ENCODE measurements at regions not wholly inside any gene's neighbourhood (a gene's known extent, or its start where the extent isn't known, plus 50 kb on each side); places are given as distances from the start of the nearest gene placed in this dataset.
"Not testable (repeated sequence)": the region's sequence is repeated elsewhere in the genome, so short reads cannot be mapped to it uniquely, and the experiment has no call there.

DNA sequence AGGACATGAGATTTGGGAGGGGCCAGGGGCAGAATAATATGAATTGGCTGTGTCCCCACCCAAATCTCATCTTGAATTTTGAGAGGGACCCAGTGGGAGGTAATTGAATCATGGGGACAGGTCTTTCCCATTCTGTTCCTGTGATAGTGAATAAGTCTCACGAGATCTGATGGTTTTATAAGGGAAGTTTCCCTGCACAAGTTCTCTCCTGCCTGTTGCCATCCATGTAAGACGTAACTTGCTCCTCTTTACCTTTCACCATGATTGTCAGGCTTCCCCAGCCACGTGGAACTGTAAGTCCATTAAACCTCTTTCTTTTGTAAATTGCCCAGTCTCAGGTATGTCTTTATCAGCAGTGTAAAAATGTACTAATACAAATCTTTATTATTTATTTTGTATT, 452.8 kb upstream of the MGAT4C start:
- not testable (repeated sequence) for H3K4me3 ChIP-seq (ENCODE audit: low read length); H3K36me3 ChIP-seq (ENCODE audit: control insufficient read depth, insufficient read depth, low read length); H3K27ac ChIP-seq (ENCODE audit: low read depth, low read length); H3K4me1 ChIP-seq (ENCODE audit: control insufficient read depth, insufficient read depth, low read length); H3K9ac ChIP-seq (ENCODE audit: low read length); H3K27me3 ChIP-seq (ENCODE audit: control insufficient read depth, insufficient read depth, low read length)

DNA sequence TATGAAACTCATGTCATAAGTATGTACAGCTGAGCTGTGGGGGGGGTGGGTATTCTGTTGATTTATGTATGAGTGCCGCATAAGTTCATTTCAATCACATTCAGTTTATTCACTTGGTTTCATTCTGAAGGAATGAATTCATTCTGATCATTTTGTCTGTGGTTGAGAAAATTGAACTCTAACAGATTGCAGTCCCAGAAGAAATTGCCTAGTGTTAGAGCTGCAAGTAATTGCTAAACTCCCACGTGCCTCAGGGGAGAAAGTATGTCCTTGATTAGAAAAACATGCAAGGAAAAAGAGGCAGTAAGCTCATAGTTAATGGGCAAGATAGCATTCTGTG, 442.4 kb upstream of the MGAT4C start:
- Histone ChIP-seq H3K27ac (ENCODE audit: low read depth, low read length) (no peak overlapping the region), H3K9ac (ENCODE audit: low read length) (no peak overlapping the region), H3K4me3 (ENCODE audit: low read length) (no peak overlapping the region), H3K4me1 (ENCODE audit: control insufficient read depth, insufficient read depth, low read length) (no peaks in the 10 kb centered on the region), H3K27me3 (ENCODE audit: control insufficient read depth, insufficient read depth, low read length) (no peaks in the 10 kb centered on the region), H3K36me3 (ENCODE audit: control insufficient read depth, insufficient read depth, low read length) (no peaks in the 10 kb centered on the region)

DNA sequence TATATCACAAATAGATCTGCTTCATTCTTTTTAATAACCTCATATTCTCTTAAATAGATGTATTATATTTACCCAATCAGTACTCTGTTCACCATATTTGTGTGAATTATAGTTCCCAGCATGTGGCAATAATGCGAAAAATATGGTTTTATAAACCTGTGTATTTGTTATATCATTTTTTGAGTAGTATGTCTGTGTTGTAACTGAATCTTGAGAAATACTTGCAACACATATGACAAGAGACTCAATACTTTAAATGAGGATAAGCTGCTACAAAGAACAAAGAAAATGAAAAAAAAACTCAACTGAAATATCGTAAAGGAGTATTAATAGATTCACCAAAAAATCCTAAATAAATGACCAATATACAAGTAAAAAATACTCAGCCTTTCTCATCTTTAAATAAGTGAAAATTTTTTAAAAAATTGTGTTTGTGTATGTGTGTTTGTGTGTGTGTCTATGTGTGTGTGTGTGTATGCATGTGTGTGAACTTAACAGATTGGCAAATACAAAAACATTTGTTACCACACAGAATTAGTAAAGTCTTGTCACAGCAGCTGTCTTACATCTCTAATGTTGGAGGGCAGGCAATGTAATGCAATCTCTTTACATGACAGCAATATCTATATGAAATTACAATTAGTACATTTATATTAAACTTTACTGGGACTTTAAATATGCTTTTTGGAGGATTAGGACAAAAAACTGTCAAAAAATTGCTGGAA, 441.9 kb upstream of the MGAT4C start:
- no peaks in the 10 kb centered on the region for H3K27me3 ChIP-seq (ENCODE audit: control insufficient read depth, insufficient read depth, low read length)
- no peak overlapping the region for H3K27ac ChIP-seq (ENCODE audit: low read depth, low read length)
- H3K9ac ChIP-seq (ENCODE audit: low read length): no peak overlapping the region
- H3K4me1 ChIP-seq (ENCODE audit: control insufficient read depth, insufficient read depth, low read length): no peaks in the 10 kb centered on the region
- H3K4me3 ChIP-seq (ENCODE audit: low read length): no peak overlapping the region
- H3K36me3 ChIP-seq (ENCODE audit: control insufficient read depth, insufficient read depth, low read length): no peaks in the 10 kb centered on the region

DNA sequence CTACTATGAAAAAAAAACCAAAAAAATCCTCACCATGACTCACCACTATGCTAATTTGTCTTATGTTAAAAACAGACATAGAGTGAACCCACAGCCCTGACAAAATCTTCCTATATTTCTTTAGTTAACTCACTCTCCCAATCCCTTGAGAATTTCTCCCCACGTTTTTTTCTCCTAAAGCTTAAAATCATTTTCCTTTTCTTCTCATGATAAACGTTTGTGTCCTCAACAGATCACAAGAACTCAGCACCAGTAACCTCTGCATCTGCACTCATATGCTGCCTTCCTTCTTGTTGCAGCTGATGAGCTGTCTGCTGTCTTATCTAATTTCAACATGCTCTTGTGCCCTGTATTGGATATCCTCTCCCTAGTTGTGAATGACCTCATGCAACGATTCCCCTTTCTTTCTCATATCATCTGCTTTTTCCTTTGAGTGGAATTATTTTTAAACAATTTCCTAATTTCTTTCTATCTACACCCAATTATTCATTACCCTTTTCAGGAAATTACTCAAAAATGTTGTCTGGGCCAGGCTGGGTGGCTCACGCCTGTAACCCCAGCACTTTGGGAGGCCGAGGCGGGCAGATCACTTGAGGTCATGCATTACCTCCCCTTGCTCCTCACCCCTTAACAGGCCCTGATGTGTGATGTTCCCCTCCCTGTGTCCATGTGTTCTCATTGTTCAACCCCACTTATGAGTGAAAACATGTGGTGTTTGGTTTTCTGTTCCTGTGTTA, 427.5 kb upstream of the MGAT4C start:
- Histone ChIP-seq H3K36me3 (ENCODE audit: control insufficient read depth, insufficient read depth, low read length) (no peaks in the 10 kb centered on the region), H3K9ac (ENCODE audit: low read length) (no peak overlapping the region), H3K4me3 (ENCODE audit: low read length) (no peak overlapping the region), H3K4me1 (ENCODE audit: control insufficient read depth, insufficient read depth, low read length) (no peaks in the 10 kb centered on the region), H3K27me3 (ENCODE audit: control insufficient read depth, insufficient read depth, low read length) (no peaks in the 10 kb centered on the region), H3K27ac (ENCODE audit: low read depth, low read length) (no peak overlapping the region)

DNA sequence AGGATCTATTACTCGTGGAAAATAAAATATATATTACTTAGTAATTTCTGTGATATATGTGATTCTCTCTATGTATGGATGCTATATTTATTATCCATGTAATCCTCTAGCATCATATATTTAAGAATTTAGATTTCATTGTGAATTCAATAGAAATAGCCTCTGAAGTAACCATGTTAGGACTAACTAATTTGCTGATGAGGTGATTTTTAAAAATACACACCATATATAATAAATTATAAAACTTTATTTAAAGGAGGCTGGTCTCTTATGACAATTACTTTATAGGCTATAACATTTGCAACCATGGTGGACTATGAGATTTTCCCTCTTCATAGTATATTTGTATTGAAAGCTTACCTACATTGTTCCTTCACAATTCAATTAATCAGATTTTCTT, 424.9 kb upstream of the MGAT4C start:
- Histone ChIP-seq H3K27me3 (ENCODE audit: control insufficient read depth, insufficient read depth, low read length) (no peaks in the 10 kb centered on the region), H3K4me3 (ENCODE audit: low read length) (no peak overlapping the region), H3K27ac (ENCODE audit: low read depth, low read length) (no peak overlapping the region), H3K4me1 (ENCODE audit: control insufficient read depth, insufficient read depth, low read length) (no peaks in the 10 kb centered on the region), H3K36me3 (ENCODE audit: control insufficient read depth, insufficient read depth, low read length) (no peaks in the 10 kb centered on the region), H3K9ac (ENCODE audit: low read length) (no peak overlapping the region)

DNA sequence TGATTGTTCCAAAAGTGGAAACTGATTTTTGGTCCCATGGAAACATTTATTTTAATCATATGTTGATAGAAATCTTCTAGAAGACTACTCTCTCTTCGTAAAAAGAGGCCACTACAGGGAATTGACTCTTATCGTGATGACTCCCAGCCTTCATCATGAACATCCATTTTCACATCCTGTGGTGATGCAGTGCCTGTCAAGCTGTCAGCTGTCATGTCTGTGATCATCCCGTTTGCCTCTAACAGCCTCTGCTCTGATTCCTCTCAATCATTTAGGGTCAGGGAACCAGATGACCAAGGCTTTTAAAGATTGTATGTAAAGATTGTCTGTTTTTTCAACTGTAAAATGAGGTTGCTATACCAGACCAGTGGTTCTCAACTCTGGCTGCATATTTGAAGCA, 419.0 kb upstream of the MGAT4C start:
- no peaks in the 10 kb centered on the region for H3K27me3 ChIP-seq (ENCODE audit: control insufficient read depth, insufficient read depth, low read length)
- no peak overlapping the region for H3K27ac ChIP-seq (ENCODE audit: low read depth, low read length)
- H3K9ac ChIP-seq (ENCODE audit: low read length): no peak overlapping the region
- no peaks in the 10 kb centered on the region for H3K36me3 ChIP-seq (ENCODE audit: control insufficient read depth, insufficient read depth, low read length)
- H3K4me3 ChIP-seq (ENCODE audit: low read length): no peak overlapping the region
- H3K4me1 ChIP-seq (ENCODE audit: control insufficient read depth, insufficient read depth, low read length): no peaks in the 10 kb centered on the region

DNA sequence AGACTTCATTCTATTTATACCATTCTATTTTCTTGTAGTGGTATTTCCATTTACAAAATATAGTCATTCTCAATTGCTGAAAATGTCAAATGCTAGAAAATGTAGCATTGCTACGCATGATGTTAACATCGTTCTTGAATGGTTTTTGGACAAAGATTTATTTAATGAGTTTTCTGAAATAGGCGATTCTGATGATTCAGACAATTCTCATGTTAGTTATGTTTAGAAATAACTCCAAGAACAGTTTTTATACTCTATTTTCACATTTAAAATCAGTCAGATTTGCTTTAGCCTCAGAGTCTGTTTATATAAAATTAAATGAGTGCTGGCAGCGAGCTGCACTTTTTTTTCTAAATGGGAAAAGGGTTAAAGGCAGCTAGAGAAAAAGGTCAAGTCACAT, 414.8 kb upstream of the MGAT4C start:
- H3K9ac ChIP-seq (ENCODE audit: low read length): no peak overlapping the region
- H3K36me3 ChIP-seq (ENCODE audit: control insufficient read depth, insufficient read depth, low read length): no peaks in the 10 kb centered on the region
- no peak overlapping the region for H3K4me3 ChIP-seq (ENCODE audit: low read length)
- no peak overlapping the region for H3K27ac ChIP-seq (ENCODE audit: low read depth, low read length)
- H3K4me1 ChIP-seq (ENCODE audit: control insufficient read depth, insufficient read depth, low read length): no peaks in the 10 kb centered on the region
- no peaks in the 10 kb centered on the region for H3K27me3 ChIP-seq (ENCODE audit: control insufficient read depth, insufficient read depth, low read length)

DNA sequence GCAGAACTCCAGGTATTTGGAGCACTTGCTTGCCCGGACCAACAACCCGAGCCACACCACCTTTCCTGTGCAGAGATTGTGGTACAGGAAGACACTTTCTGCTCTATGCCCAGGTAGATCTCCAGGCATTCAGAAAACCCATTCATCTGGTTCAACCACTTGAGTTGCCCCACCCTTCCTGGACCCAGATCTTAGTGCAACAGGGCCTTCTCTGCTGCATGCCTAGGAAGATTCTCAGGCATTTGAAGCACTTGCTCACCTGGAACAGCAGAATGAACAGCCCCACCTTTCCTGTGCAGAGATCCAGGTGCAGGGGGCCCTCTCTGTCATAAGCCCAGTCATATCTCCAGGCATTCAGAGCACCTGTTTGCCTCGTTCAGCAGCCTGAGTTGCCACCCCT, 412.8 kb upstream of the MGAT4C start:
- H3K36me3 ChIP-seq (ENCODE audit: control insufficient read depth, insufficient read depth, low read length): no peaks in the 10 kb centered on the region
- no peak overlapping the region for H3K27ac ChIP-seq (ENCODE audit: low read depth, low read length)
- no peak overlapping the region for H3K9ac ChIP-seq (ENCODE audit: low read length)
- no peak overlapping the region for H3K4me3 ChIP-seq (ENCODE audit: low read length)
- no peaks in the 10 kb centered on the region for H3K4me1 ChIP-seq (ENCODE audit: control insufficient read depth, insufficient read depth, low read length)
- H3K27me3 ChIP-seq (ENCODE audit: control insufficient read depth, insufficient read depth, low read length): no peaks in the 10 kb centered on the region

DNA sequence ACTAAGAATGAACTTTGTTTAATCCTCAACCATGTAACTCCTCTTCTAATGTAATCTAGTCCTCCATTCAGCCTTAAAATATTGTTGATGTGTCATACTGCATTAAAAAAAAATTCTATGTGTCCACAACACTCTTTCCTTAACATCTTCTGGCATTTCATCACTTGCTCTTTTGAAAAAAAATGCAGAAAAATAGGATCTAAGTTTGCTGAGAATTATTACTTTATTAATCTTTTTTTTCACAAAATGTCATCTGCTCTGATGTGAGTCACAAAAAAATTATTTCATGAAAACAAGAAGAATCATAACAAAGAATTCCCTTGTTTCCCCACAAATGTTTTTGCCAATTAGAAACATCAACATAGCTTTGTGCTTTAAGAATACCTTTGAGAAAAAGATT, 410.1 kb upstream of the MGAT4C start:
- no peaks in the 10 kb centered on the region for H3K27me3 ChIP-seq (ENCODE audit: control insufficient read depth, insufficient read depth, low read length)
- no peak overlapping the region for H3K9ac ChIP-seq (ENCODE audit: low read length)
- H3K27ac ChIP-seq (ENCODE audit: low read depth, low read length): no peak overlapping the region
- H3K4me3 ChIP-seq (ENCODE audit: low read length): no peak overlapping the region
- no peaks in the 10 kb centered on the region for H3K4me1 ChIP-seq (ENCODE audit: control insufficient read depth, insufficient read depth, low read length)
- no peaks in the 10 kb centered on the region for H3K36me3 ChIP-seq (ENCODE audit: control insufficient read depth, insufficient read depth, low read length)

DNA sequence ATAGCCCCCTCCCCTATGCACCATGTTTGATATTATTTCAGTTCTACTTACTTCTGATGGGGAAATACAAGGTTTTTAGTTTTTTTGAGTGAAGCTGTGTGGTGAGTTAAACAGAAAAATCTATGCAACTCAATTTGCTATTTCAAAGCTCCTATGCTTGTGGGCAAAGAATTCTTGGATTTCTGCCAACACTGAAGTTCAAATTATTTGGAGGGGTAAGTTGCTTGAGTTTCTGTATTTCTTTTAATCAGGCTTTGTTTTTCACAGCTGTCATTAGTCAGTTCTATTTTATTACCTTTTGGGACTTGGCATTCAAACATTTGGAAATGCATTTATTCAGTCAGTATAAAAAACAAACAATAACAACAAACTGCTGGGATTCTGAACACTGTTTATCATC, 407.5 kb upstream of the MGAT4C start:
- H3K4me3 ChIP-seq (ENCODE audit: low read length): no peak overlapping the region
- no peaks in the 10 kb centered on the region for H3K36me3 ChIP-seq (ENCODE audit: control insufficient read depth, insufficient read depth, low read length)
- H3K27me3 ChIP-seq (ENCODE audit: control insufficient read depth, insufficient read depth, low read length): no peaks in the 10 kb centered on the region
- H3K27ac ChIP-seq (ENCODE audit: low read depth, low read length): no peak overlapping the region
- H3K4me1 ChIP-seq (ENCODE audit: control insufficient read depth, insufficient read depth, low read length): no peaks in the 10 kb centered on the region
- H3K9ac ChIP-seq (ENCODE audit: low read length): no peak overlapping the region

DNA sequence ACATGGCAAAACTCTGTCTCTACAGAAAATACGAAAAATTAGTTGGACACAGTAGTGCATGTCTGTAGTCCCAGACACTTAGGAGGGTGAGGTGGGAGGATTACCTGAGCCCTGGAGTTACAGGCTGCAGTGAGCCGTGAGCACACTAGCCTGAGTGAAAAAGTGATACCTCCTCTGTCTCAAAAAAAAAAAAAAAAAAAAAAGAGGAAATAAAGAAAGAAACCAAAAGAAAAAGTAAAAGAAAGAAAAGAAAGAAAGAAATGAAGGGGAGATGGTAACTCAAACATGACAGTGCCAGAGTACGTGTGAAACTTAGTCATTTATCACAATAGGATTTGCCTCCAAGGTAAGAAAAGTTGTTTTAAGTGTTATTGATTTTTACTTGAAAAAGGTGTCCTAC, 407.0 kb upstream of the MGAT4C start:
- Histone ChIP-seq H3K9ac (ENCODE audit: low read length) (no peak overlapping the region), H3K4me1 (ENCODE audit: control insufficient read depth, insufficient read depth, low read length) (no peaks in the 10 kb centered on the region), H3K36me3 (ENCODE audit: control insufficient read depth, insufficient read depth, low read length) (no peaks in the 10 kb centered on the region), H3K4me3 (ENCODE audit: low read length) (no peak overlapping the region), H3K27ac (ENCODE audit: low read depth, low read length) (no peak overlapping the region), H3K27me3 (ENCODE audit: control insufficient read depth, insufficient read depth, low read length) (no peaks in the 10 kb centered on the region)

DNA sequence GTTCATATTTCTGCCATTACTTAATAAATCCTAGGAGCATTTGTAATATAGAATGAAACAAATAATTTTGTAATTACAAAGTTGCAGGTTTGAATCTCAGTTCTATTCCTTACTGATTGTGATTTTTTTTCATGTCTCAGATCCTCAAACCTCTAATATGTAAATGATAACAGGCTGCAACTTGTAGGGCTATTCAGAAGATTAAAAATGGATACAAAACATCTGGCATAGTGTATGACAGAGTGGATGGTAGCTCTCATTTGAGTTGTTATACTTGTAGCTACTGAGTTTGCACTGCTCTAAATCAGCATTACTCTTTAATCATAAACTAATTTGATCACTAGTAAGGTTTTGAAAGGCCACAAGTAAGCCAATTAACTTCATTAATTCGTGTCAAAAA, 406.3 kb upstream of the MGAT4C start:
- Histone ChIP-seq H3K4me1 (ENCODE audit: control insufficient read depth, insufficient read depth, low read length) (no peaks in the 10 kb centered on the region), H3K27me3 (ENCODE audit: control insufficient read depth, insufficient read depth, low read length) (no peaks in the 10 kb centered on the region), H3K9ac (ENCODE audit: low read length) (no peak overlapping the region), H3K4me3 (ENCODE audit: low read length) (no peak overlapping the region), H3K36me3 (ENCODE audit: control insufficient read depth, insufficient read depth, low read length) (no peaks in the 10 kb centered on the region), H3K27ac (ENCODE audit: low read depth, low read length) (no peak overlapping the region)

DNA sequence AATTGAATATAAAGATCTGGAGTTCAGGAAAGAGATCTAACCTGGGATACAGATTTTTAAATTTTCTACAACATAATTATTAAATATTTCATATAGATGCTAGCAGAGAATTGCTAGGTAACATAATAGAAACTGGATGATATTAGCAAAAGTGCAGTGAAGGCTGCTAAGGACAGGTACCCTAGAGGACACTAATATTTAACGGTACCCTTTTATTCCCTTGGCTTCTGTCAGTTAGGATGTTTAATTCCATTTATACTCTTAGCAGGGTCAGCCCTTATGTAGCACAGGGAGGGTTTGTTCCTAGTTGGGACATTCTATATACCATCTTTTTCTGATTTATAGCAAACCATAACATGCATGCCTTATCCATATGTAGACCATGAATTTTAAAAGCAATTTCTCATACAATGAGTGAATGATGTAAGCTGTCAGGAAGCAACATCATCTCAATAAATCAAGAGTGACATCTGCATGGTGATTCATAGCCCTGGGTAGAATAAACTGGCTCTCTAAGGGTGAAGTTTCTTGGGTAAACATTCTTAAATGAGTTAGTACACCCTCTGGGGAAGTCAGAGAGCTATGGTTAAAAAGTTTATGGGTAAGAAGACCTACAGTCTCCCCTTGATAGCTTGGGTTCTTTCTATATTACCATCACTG, 404.4 kb upstream of the MGAT4C start:
- no peak overlapping the region for H3K9ac ChIP-seq (ENCODE audit: low read length)
- H3K4me1 ChIP-seq (ENCODE audit: control insufficient read depth, insufficient read depth, low read length): no peaks in the 10 kb centered on the region
- H3K4me3 ChIP-seq (ENCODE audit: low read length): no peak overlapping the region
- H3K36me3 ChIP-seq (ENCODE audit: control insufficient read depth, insufficient read depth, low read length): no peaks in the 10 kb centered on the region
- no peak overlapping the region for H3K27ac ChIP-seq (ENCODE audit: low read depth, low read length)
- no peaks in the 10 kb centered on the region for H3K27me3 ChIP-seq (ENCODE audit: control insufficient read depth, insufficient read depth, low read length)

All from rectal smooth muscle tissue (tissue), 1 donor.